H9 (cell line): ENCODE measurements at regions not wholly inside any gene's neighbourhood (a gene's known extent, or its start where the extent isn't known, plus 50 kb on each side); places are given as distances from the start of the nearest gene placed in this dataset.

Experiments used
- DNase-seq: peaks from one replicate; pipeline ENCODE4 v3.0.0-alpha.2; 2017
- H2AFZ ChIP-seq: one replicate; pipeline ENCODE4 v1.6.1; 2013; ENCODE audit warnings: mild to moderate bottlenecking, low read length, control low read depth, moderate library complexity
- H2AK5ac ChIP-seq: 2 replicates; pipeline ENCODE4 v1.6.1; 2013; ENCODE audit warnings: low read length, control low read depth, mixed read lengths; ENCODE audit not compliant: insufficient read length
- H2BK120ac ChIP-seq: one replicate; pipeline ENCODE4 v1.6.1; 2013; ENCODE audit warnings: low read depth, mild to moderate bottlenecking, low read length, control low read depth, inconsistent platforms; ENCODE audit not compliant: poor library complexity, severe bottlenecking
- H2BK12ac ChIP-seq: 2 replicates; pipeline ENCODE4 v1.6.1; 2013; ENCODE audit warnings: low read length, control low read depth, mixed read lengths, low read depth; ENCODE audit not compliant: insufficient read length
- H2BK15ac ChIP-seq: 2 replicates; pipeline ENCODE4 v1.6.1; 2013; ENCODE audit warnings: low read depth, low read length, control low read depth
- H2BK20ac ChIP-seq: one replicate; pipeline ENCODE4 v1.6.1; 2013; ENCODE audit warnings: low read depth, mild to moderate bottlenecking, low read length, control low read depth, inconsistent platforms; ENCODE audit not compliant: poor library complexity, severe bottlenecking
- H2BK5ac ChIP-seq: 2 replicates; pipeline ENCODE4 v1.6.1; 2013; ENCODE audit warnings: low read length, control low read depth, mixed read lengths; ENCODE audit not compliant: insufficient read length
- H3K14ac ChIP-seq: 2 replicates; pipeline ENCODE4 v1.6.1; 2013; ENCODE audit warnings: low read length, control low read depth; ENCODE audit not compliant: insufficient read depth
- H3K18ac ChIP-seq: 2 replicates; pipeline ENCODE4 v1.6.1; 2013; ENCODE audit warnings: low read depth, mild to moderate bottlenecking, mixed read lengths, low read length, control low read depth; ENCODE audit not compliant: insufficient read length
- H3K23ac ChIP-seq: 2 replicates; pipeline ENCODE4 v1.6.1; 2013; ENCODE audit warnings: low read length, control low read depth, mixed read lengths, low read depth; ENCODE audit not compliant: insufficient read length
- H3K23me2 ChIP-seq: 2 replicates; pipeline ENCODE4 v1.6.1; 2013; ENCODE audit warnings: low read depth, mild to moderate bottlenecking, mixed read lengths, low read length, control low read depth; ENCODE audit not compliant: insufficient read length, poor library complexity, severe bottlenecking
- H3K27ac ChIP-seq: 2 replicates; pipeline ENCODE4 v1.5.1; 2013; ENCODE audit warnings: low read length, control low read depth, mixed read lengths, low read depth; ENCODE audit not compliant: insufficient read length
- H3K27me3 ChIP-seq: 2 replicates; pipeline ENCODE4 v1.6.1; 2013; ENCODE audit warnings: low read length, control low read depth, inconsistent platforms; ENCODE audit not compliant: insufficient read depth
- H3K4ac ChIP-seq: 2 replicates; pipeline ENCODE4 v1.6.1; 2013; ENCODE audit warnings: low read depth, mild to moderate bottlenecking, control low read depth, inconsistent platforms, low read length, moderate library complexity
- H3K4me1 ChIP-seq: 2 replicates; pipeline ENCODE4 v1.6.1; 2013; ENCODE audit warnings: low read length, control low read depth, inconsistent platforms; ENCODE audit not compliant: insufficient read depth
- H3K4me2 ChIP-seq: 2 replicates; pipeline ENCODE4 v1.6.1; 2013; ENCODE audit warnings: low read length, control low read depth, mixed read lengths; ENCODE audit not compliant: insufficient read length, insufficient read depth
- H3K56ac ChIP-seq: 2 replicates; pipeline ENCODE4 v1.6.1; 2013; ENCODE audit warnings: low read depth, mild to moderate bottlenecking, mixed read lengths, low read length, control low read depth; ENCODE audit not compliant: insufficient read length
- H3K79me1 ChIP-seq: 2 replicates; pipeline ENCODE4 v1.6.1; 2013; ENCODE audit warnings: low read depth, mild to moderate bottlenecking, moderate library complexity, low read length, control low read depth, inconsistent platforms; ENCODE audit not compliant: insufficient read depth, poor library complexity, severe bottlenecking
- H3K79me2 ChIP-seq: 2 replicates; pipeline ENCODE4 v1.6.1; 2013; ENCODE audit warnings: low read length, control low read depth, inconsistent platforms; ENCODE audit not compliant: insufficient read depth
- H3K9ac ChIP-seq: 2 replicates; pipeline ENCODE4 v1.6.1; 2013; ENCODE audit warnings: low read length, control low read depth, mixed read lengths; ENCODE audit not compliant: insufficient read length; ENCODE audit errors: extremely low read depth
- H3K9me3 ChIP-seq: one replicate; pipeline ENCODE4 v1.6.1; 2013; ENCODE audit warnings: low read depth, low read length, inconsistent platforms; ENCODE audit not compliant: control insufficient read depth
- H3T11ph ChIP-seq: one replicate; pipeline ENCODE4 v1.6.1; 2013; ENCODE audit warnings: mild to moderate bottlenecking, low read length, control low read depth, inconsistent platforms
- H4K20me1 ChIP-seq: one replicate; pipeline ENCODE4 v1.6.1; 2013; ENCODE audit not compliant: control insufficient read depth, insufficient read length, insufficient read depth
- H4K5ac ChIP-seq: 2 replicates; pipeline ENCODE4 v1.6.1; 2013; ENCODE audit warnings: low read depth, mild to moderate bottlenecking, mixed read lengths, low read length, control low read depth; ENCODE audit not compliant: insufficient read length
- H4K8ac ChIP-seq: replicated peaks from 2 replicates; pipeline ENCODE4 v1.6.1; 2013; ENCODE audit warnings: low read length, control low read depth, mixed read lengths, low read depth; ENCODE audit not compliant: insufficient read length
- H4K91ac ChIP-seq: 2 replicates; pipeline ENCODE4 v1.6.1; 2013; ENCODE audit warnings: low read depth, mild to moderate bottlenecking, moderate library complexity, mixed read lengths, low read length, control low read depth; ENCODE audit not compliant: insufficient read length
- H3K27ac Mint-ChIP-seq, 3 experiments: 2 replicates in 2 of 3; 3 replicates in 1 of 3; pipeline ENCODE4 v1.8.0; 2020 to 2021; ENCODE audit warnings: mixed read lengths in 3 of 3, mild to moderate bottlenecking in 1 of 3, moderate library complexity in 1 of 3
- H3K27me3 Mint-ChIP-seq: 2 replicates; pipeline ENCODE4 v1.8.0; 2021; ENCODE audit warnings: low read depth, mild to moderate bottlenecking, moderate library complexity, mixed read lengths
- H3K36me3 Mint-ChIP-seq, 3 experiments: 2 replicates in 2 of 3; 3 replicates in 1 of 3; pipeline ENCODE4 v1.8.0; 2020 to 2021; ENCODE audit warnings: low read depth in 3 of 3, mixed read lengths in 3 of 3; ENCODE audit not compliant: insufficient read depth in 1 of 3
- H3K4me1 Mint-ChIP-seq, 2 experiments: 2 replicates each; pipeline ENCODE4 v1.8.0; 2020; ENCODE audit warnings: mixed read lengths in 2 of 2
- H3K4me3 Mint-ChIP-seq, 2 experiments: 2 replicates in 1 of 2; 3 replicates in 1 of 2; pipeline ENCODE4 v1.8.0; 2020 to 2021; ENCODE audit warnings: mild to moderate bottlenecking in 2 of 2, mixed read lengths in 2 of 2, moderate library complexity in 1 of 2
- H3K9me3 Mint-ChIP-seq, 2 experiments: 2 replicates in 1 of 2; 3 replicates in 1 of 2; pipeline ENCODE4 v1.8.0; 2020; ENCODE audit warnings: mild to moderate bottlenecking in 2 of 2, mixed read lengths in 2 of 2, moderate library complexity in 1 of 2
- CTCF ChIP-seq: fragments of 200-600 bp; sonication (generic); conservative IDR thresholded peaks from 3 replicates; pipeline ENCODE4 v1.8.0; 2021; ENCODE audit warnings: antibody characterized with exemption, mild to moderate bottlenecking

GRCh38 chr5:45179686-45180085 lies 370.9 kb downstream of the MRPS30 start:
- Histone ChIP-seq H2BK20ac (no peak overlapping the region), H4K20me1 (no peaks in the 10 kb centered on the region), H3K79me2 (no peaks in the 10 kb centered on the region), H3K23me2 (no peaks in the 10 kb centered on the region), H3K27me3 (no peaks in the 10 kb centered on the region), H3K4ac (no peak overlapping the region), H3K4me2 (no peak overlapping the region), H3K9me3 (no peaks in the 10 kb centered on the region), H4K5ac (no peak overlapping the region), H3K23ac (no peak overlapping the region), H2BK5ac (no peak overlapping the region), H2AK5ac (no peak overlapping the region), H3K4me1 (peaks cover 4% of the 10 kb centered on the region; the same call in 1 of the 2 replicates), H2AFZ (no peak overlapping the region), H2BK15ac (no peak overlapping the region), H3T11ph (no peak overlapping the region), H2BK120ac (no peak overlapping the region), H3K9ac (no peak overlapping the region), H4K8ac (no peak overlapping the region), H3K14ac (no peak overlapping the region), H3K18ac (no peak overlapping the region), H4K91ac (no peak overlapping the region), H3K27ac (no peak overlapping the region), H2BK12ac (no peak overlapping the region), H3K56ac (no peak overlapping the region), H3K79me1 (no peaks in the 10 kb centered on the region)
- peaks cover 0 to 3% of the 10 kb centered on the region in 2 experiments; a peak in 2 of 5 replicates for H3K9me3 Mint-ChIP-seq
- DNase-seq, result no peak
- no peak overlapping the region for H3K4me3 Mint-ChIP-seq
- peak overlapping the region in 1 of 3 experiments; percentile 41; a peak in 1 of 7 replicates for H3K27ac Mint-ChIP-seq
- H3K27me3 Mint-ChIP-seq, result no peaks in the 10 kb centered on the region
- H3K4me1 Mint-ChIP-seq, result peaks cover 23 to 25% of the 10 kb centered on the region in 2 experiments
- no peak for TF ChIP-seq CTCF
- peaks cover 2 to 13% (median 2%) of the 10 kb centered on the region in 3 experiments; a peak in 1 of 7 replicates for H3K36me3 Mint-ChIP-seq
